ENCODE measurements at regions not wholly inside any gene's neighbourhood (a gene's known extent, or its start where the extent isn't known, plus 50 kb on each side); places are given as distances from the start of the nearest gene placed in this dataset.

DNA sequence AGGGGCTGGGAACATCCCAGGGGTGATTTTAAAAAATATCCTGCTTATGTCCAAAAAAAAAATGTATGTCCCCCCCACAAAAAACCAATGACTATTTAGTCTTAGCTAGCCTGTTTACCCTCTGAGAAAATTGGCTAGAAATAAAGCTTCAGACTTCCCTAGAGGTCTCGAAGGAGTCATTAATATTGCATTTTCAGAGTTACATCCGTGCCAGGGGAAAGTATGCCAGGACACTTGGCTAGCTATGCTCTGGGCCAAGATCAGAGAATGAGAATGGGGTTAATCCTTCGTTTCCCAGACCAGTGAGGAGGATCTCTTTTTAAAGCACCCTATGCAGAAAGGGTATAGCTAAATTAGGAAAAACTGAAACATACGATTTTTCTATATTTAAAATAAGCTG is 183.6 kb downstream of the MC4R start (continued):
- TF ChIP-seq NANOG (IDR thresholded peaks at IDR 0.05; ENCODE audit: insufficient read depth, low read depth, low read length, poor library complexity, severe bottlenecking) (no peak), CHD1 (IDR thresholded peaks at IDR 0.05; ENCODE audit: low read depth, low read length) (no peak), RNF2 (IDR thresholded peaks at IDR 0.05; ENCODE audit: borderline replicate concordance, low read depth, low read length, missing control alignments, poor library complexity, severe bottlenecking) (no peak), PHF8 (conservative IDR thresholded peaks at IDR 0.05; ENCODE audit: low read depth, low read length) (no peak)

Measured in H1 (cell line).